Left lobe of liver (tissue), 2 donors: ENCODE measurements at regions not wholly inside any gene's neighbourhood (a gene's known extent, or its start where the extent isn't known, plus 50 kb on each side); places are given as distances from the start of the nearest gene placed in this dataset.

Source experiments
- ATAC-seq: fragments of 200-7000 bp; cut with Tn5 transposase; one replicate; pipeline ENCODE4 v1.9.1; 2020; ENCODE audit warnings: mild to moderate bottlenecking, moderate library complexity
- DNase-seq: peaks from one replicate; pipeline ENCODE4 v3.0.0-alpha.2; 2020; ENCODE audit warnings: low spot score
- donor health status: DM: no; HTN: no; CAD: no; lungs with moderate emphysema.
- donor health status: DM: no; HTN: yes; CAD: no.

- no peak for DNase-seq
- no peak for ATAC-seq
Measured at GRCh38 chr2:5102823-5103222, 589.4 kb upstream of the SOX11 start.

GRCh38 chr2:5111581-5111980 is 580.6 kb upstream of the SOX11 start:
- no peak for ATAC-seq
- no peak for DNase-seq

- ATAC-seq, result no peak
Measured at GRCh38 chr2:5119046-5119445, 573.1 kb upstream of the SOX11 start.

GRCh38 chr2:5121121-5121520 is 571.1 kb upstream of the SOX11 start:
- ATAC-seq (no peak), DNase-seq (no peak)

More at GRCh38 chr2:5119046-5119445, 573.1 kb upstream of the SOX11 start:
- DNase-seq, result no peak

- ATAC-seq (no peak), DNase-seq (no peak)
Measured at GRCh38 chr2:5121642-5122041, 570.5 kb upstream of the SOX11 start.

- DNase-seq (no peak), ATAC-seq (no peak)
Measured at GRCh38 chr2:5123582-5124196, 568.5 kb upstream of the SOX11 start.

- no peak for ATAC-seq
Measured at GRCh38 chr2:5125017-5125730, 567.0 kb upstream of the SOX11 start.

GRCh38 chr2:5132281-5132680 is 559.9 kb upstream of the SOX11 start:
- DNase-seq, result no peak
- no peak for ATAC-seq

More at GRCh38 chr2:5125017-5125730, 567.0 kb upstream of the SOX11 start:
- no peak for DNase-seq

- ATAC-seq, result no peak
Measured at GRCh38 chr2:5140347-5140746, 551.8 kb upstream of the SOX11 start.

GRCh38 chr2:5144159-5144558 is 548.0 kb upstream of the SOX11 start:
- DNase-seq (no peak), ATAC-seq (no peak)

More at GRCh38 chr2:5140347-5140746, 551.8 kb upstream of the SOX11 start:
- DNase-seq, result no peak

GRCh38 chr2:5145053-5145452 is 547.1 kb upstream of the SOX11 start:
- ATAC-seq, result no peak
- no peak for DNase-seq

GRCh38 chr2:5145801-5146200 is 546.4 kb upstream of the SOX11 start:
- DNase-seq (no peak), ATAC-seq (no peak)

- ATAC-seq (no peak), DNase-seq (no peak)
Measured at GRCh38 chr2:5148392-5149085, 543.6 kb upstream of the SOX11 start.

GRCh38 chr2:5150871-5151270 is 541.3 kb upstream of the SOX11 start:
- ATAC-seq (no peak), DNase-seq (no peak)

GRCh38 chr2:5164776-5165525 is 527.2 kb upstream of the SOX11 start:
- no peak for ATAC-seq

GRCh38 chr2:5172923-5173322 is 519.3 kb upstream of the SOX11 start:
- DNase-seq (no peak), ATAC-seq (no peak)

More at GRCh38 chr2:5164776-5165525, 527.2 kb upstream of the SOX11 start:
- no peak for DNase-seq

- no peak for DNase-seq
- no peak for ATAC-seq
Measured at GRCh38 chr2:5173876-5174535, 518.2 kb upstream of the SOX11 start.

- no peak for ATAC-seq
- DNase-seq, result no peak
Measured at GRCh38 chr2:5175231-5175630, 517.0 kb upstream of the SOX11 start.

- DNase-seq (no peak), ATAC-seq (no peak)
Measured at GRCh38 chr2:5176764-5177163, 515.4 kb upstream of the SOX11 start.

- DNase-seq (no peak), ATAC-seq (no peak)
Measured at GRCh38 chr2:5183031-5183430, 509.2 kb upstream of the SOX11 start.

- ATAC-seq (no peak), DNase-seq (no peak)
Measured at GRCh38 chr2:5187283-5187682, 504.9 kb upstream of the SOX11 start.
